HG03280 (cell line): ENCODE measurements at regions not wholly inside any gene's neighbourhood (a gene's known extent, or its start where the extent isn't known, plus 50 kb on each side); places are given as distances from the start of the nearest gene placed in this dataset.

Source experiments
- ATAC-seq: cut with Tn5 transposase; IDR thresholded peaks from one replicate; pipeline ENCODE4 v1.9.1; 2021; ENCODE audit warnings: mild to moderate bottlenecking, moderate library complexity; ENCODE audit not compliant: unreplicated experiment

GRCh38 chr6:127032971-127033370, 85.5 kb upstream of the RSPO3 start:
- ATAC-seq = no peak

GRCh38 chr6:127051571-127052260, 66.8 kb upstream of the RSPO3 start:
- no peak for ATAC-seq

- no peak for ATAC-seq
These were observed 65.2 kb upstream of the RSPO3 start for GRCh38 chr6:127053032-127053874.

- no peak for ATAC-seq
These were observed 64.6 kb upstream of the RSPO3 start for GRCh38 chr6:127053875-127054235.

DNA sequence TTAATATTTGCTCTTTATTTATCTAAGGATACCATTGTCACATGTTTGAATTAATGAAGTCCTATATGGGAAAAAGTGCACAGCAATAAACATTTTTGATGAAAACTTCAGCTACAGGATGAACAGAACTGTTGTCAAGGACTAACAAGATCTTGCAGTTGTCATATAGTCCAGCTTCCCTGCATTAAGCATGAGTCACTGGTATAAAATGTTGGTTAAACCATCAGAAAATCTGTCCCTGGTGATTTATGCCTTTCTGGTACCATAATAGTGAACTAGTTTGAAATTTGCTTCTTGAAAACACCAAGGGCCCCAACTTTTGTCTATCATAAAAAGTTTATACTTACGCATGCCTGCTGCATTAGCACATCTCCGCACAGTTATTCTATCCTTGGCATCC, 60.4 kb upstream of the RSPO3 start:
- ATAC-seq = no peak

DNA sequence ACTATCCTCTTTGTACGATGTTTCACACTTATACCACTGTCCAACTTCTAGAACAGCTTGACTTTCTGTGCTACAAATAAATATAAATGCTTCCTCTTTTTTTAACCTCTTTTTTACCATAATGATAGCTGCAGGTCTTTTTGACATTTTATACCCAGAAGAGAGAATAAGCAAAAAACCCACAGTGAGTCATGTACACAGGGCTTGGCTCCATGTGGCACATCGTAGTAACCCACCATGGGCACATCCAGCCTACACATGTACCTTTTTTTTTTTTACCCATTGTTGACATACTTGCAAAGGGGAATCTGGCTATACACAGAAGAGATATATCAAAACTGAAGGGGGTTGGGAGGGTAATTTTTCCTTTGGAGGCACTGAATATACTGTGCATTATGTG, 59.5 kb upstream of the RSPO3 start:
- no peak for ATAC-seq
